ENCODE measurements at regions not wholly inside any gene's neighbourhood (a gene's known extent, or its start where the extent isn't known, plus 50 kb on each side); places are given as distances from the start of the nearest gene placed in this dataset.
"Not testable (repeated sequence)": the region's sequence is repeated elsewhere in the genome, so short reads cannot be mapped to it uniquely, and the experiment has no call there.

DNA sequence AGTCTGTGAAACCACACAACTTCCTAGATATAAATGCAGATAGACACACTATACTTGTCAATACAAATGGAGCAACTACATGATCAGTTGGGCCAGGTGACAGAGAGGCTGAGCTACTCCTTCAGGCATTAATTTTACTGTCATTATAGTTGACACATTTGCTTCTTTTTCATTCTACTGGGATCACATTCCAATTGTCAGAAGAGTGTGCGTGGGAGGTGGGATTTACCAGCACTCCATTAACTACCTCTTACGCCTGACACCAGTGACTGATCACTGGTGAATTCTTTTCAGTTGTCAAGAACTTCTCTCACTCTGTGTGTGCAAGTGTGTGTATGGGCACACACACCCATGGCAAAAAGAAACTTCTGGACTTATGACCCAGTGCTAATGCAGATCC is 94.2 kb upstream of the DIAPH2 start:
- no peak for TF ChIP-seq CTCF (conservative IDR thresholded peaks at IDR 0.05)
- H3K27ac ChIP-seq: no peak overlapping the region

DNA sequence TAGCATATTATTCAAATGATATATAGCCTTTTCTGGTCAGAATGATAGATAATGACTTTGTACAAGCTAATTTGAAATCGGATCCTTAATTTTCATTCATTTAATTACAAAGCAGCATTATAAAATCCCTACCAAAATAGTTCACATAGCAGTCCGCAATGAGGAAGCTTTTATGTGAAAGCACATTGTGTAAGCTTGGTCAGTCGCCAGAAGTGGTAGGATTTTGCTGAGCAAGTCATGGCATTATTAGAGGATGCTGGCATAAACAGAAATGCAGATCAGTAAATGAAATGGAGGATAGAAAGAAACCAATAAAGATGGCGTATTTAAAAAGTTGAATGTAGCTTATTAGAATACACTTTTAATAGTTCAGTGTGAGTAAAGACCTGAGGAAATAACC is 93.2 kb upstream of the DIAPH2 start:
- no peak for TF ChIP-seq CTCF (conservative IDR thresholded peaks at IDR 0.05)
- no peak overlapping the region for H3K27ac ChIP-seq

- H3K27ac ChIP-seq: not testable (repeated sequence)
These were observed 86.8 kb upstream of the DIAPH2 start for GRCh38 chrX:96597847-96598246.

DNA sequence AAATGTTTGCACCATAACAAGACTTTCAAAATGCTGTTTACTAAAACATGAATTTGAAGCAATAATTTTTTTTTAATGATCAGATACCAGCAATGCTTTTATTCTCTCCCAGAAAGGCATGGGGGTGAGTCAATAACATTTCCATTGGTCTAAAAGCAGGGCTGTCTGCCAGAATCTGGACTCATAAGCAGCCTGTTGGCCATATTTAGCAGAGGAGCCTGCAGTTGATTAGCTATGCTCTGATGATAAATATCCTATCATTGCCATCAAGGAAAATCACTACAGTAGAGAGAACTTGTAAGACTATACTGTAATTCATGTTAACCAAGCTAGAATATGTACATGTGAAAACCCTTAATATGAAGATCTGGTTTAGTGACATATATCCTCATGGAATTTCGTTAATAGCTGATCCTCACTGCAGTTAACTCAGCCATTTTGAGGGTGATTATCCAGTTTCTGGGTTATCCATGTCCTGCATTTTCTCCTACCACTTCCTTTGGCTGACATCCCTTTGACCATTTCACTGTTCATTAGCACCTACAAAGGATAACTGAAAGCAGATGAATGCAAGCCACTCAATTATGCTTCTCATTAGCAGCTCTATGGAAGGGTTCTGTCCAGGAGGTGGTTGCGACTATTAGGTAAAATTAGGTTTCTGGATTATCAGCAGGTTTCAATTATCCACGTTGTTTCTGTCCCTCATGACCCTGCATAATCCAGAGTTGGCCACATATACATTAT is 72.9 kb upstream of the DIAPH2 start:
- no peak overlapping the region for H3K27ac ChIP-seq
- no peak for TF ChIP-seq CTCF (conservative IDR thresholded peaks at IDR 0.05)

GRCh38 chrX:96615448-96615847 is 69.2 kb upstream of the DIAPH2 start:
- TF ChIP-seq CTCF (conservative IDR thresholded peaks at IDR 0.05): no peak
- no peak overlapping the region for H3K27ac ChIP-seq

- no peak overlapping the region for H3K27ac ChIP-seq
- TF ChIP-seq CTCF (conservative IDR thresholded peaks at IDR 0.05): no peak
These were observed 65.1 kb upstream of the DIAPH2 start for GRCh38 chrX:96619588-96619987.

- no peak for TF ChIP-seq CTCF (conservative IDR thresholded peaks at IDR 0.05)
- no peak overlapping the region for H3K27ac ChIP-seq
These were observed 62.8 kb upstream of the DIAPH2 start for GRCh38 chrX:96621811-96622210.

Data from VCaP (cell line).